ENCODE measurements at regions not wholly inside any gene's neighbourhood (a gene's known extent, or its start where the extent isn't known, plus 50 kb on each side); places are given as distances from the start of the nearest gene placed in this dataset.
"Not testable (repeated sequence)": the region's sequence is repeated elsewhere in the genome, so short reads cannot be mapped to it uniquely, and the experiment has no call there.

DNA sequence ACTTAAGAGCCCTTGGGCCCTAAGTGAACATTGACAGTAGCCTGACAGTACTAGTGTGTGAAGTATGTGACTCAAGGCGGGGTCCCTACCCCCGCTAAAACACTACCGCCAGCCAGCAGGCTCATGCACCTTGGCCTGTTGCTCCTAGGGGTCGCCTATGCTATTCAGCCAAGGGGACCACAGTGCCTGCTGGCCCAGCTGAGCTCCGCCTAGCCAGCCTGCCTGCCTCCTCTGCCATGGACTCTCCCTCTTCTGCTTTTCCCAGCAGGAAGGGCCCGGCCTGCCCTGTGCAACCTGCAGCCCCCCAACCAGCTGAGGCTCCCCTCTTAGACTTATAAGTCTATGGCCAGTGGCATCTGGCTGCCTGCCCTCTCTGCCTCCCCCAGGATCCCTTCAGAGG lies 193.1 kb downstream of the MSX2 start:
- TF ChIP-seq POLR2A, POLR2AphosphoS5 (IDR thresholded peaks at IDR 0.05; ENCODE audit: low read depth, low read length): not testable (repeated sequence)
